ENCODE measurements at regions not wholly inside any gene's neighbourhood (a gene's known extent, or its start where the extent isn't known, plus 50 kb on each side); places are given as distances from the start of the nearest gene placed in this dataset.

DNA sequence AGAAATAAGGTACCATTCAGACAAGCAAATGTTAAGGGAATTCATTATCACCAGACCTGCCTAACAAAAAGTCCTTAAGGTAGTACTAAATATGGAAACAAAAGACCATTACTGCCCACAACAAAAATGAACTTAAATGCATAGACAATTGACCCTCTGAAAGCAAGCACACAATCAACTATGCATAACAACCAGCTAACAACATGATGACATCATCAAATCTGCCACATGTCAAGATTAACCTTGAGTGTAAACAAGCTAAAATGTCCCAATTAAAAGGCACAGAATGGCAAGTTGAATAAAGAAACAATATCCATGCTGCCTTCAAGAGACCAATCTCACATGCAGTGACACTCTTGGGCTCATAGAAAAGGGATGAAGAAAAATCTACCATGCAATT lies 160.7 kb upstream of the CPXCR1 start:
- Histone ChIP-seq H3K4me2 (ENCODE audit: insufficient read depth, low read length) (no peak overlapping the region), H2AFZ (ENCODE audit: low read length) (no peak overlapping the region), H3K27ac (ENCODE audit: low read depth, low read length) (no peak overlapping the region), H4K20me1 (ENCODE audit: insufficient read depth, low read length) (no peaks in the 10 kb centered on the region), H3K79me2 (ENCODE audit: insufficient read depth, low read length) (no peaks in the 10 kb centered on the region), H3K27me3 (ENCODE audit: insufficient read depth, low read length) (no peaks in the 10 kb centered on the region), H3K4me3 (ENCODE audit: insufficient read depth, low read length) (no peak overlapping the region), H3K36me3 (ENCODE audit: insufficient read depth, low read length) (no peaks in the 10 kb centered on the region), H3K9me3 (ENCODE audit: low read depth, low read length) (peaks cover 5% of the 10 kb centered on the region), H3K4me1 (ENCODE audit: insufficient read depth, low read length) (no peaks in the 10 kb centered on the region)
- TF ChIP-seq, protein P1, sequence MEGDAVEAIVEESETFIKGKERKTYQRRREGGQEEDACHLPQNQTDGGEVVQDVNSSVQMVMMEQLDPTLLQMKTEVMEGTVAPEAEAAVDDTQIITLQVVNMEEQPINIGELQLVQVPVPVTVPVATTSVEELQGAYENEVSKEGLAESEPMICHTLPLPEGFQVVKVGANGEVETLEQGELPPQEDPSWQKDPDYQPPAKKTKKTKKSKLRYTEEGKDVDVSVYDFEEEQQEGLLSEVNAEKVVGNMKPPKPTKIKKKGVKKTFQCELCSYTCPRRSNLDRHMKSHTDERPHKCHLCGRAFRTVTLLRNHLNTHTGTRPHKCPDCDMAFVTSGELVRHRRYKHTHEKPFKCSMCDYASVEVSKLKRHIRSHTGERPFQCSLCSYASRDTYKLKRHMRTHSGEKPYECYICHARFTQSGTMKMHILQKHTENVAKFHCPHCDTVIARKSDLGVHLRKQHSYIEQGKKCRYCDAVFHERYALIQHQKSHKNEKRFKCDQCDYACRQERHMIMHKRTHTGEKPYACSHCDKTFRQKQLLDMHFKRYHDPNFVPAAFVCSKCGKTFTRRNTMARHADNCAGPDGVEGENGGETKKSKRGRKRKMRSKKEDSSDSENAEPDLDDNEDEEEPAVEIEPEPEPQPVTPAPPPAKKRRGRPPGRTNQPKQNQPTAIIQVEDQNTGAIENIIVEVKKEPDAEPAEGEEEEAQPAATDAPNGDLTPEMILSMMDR (IDR thresholded peaks at IDR 0.05; ENCODE audit: extremely low read depth, low read depth, low read length) = no peak
- DNase-seq (ENCODE audit: insufficient read length, low spot score, missing footprints) = no peak

DNA sequence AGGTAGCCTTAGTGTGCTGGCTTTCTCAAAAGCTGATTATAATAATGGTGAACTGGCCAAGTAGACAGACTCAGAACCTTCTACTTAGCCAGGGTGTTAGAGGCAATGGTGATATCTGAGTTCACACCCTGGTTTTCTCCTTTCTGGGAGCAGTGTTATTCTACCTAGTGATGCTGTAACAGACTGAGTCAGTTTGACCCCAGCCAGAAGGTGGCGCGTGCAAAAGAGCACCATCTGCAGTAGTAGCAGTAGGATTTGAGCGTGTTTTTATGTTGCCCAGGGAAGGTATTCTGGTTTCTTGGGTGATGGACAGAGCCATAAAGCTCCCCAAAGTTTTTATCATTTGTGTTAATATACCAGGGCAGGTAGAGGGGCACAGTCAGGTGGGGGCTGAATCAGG lies 143.8 kb upstream of the CPXCR1 start:
- no peaks in the 10 kb centered on the region for H4K20me1 ChIP-seq (ENCODE audit: insufficient read depth, low read length)
- no peaks in the 10 kb centered on the region for H3K79me2 ChIP-seq (ENCODE audit: insufficient read depth, low read length)
- no peaks in the 10 kb centered on the region for H3K4me1 ChIP-seq (ENCODE audit: insufficient read depth, low read length)
- H3K36me3 ChIP-seq (ENCODE audit: insufficient read depth, low read length) = no peaks in the 10 kb centered on the region
- no peak overlapping the region for H3K27ac ChIP-seq (ENCODE audit: low read depth, low read length)
- no peaks in the 10 kb centered on the region for H3K9me3 ChIP-seq (ENCODE audit: low read depth, low read length)
- no peak overlapping the region for H3K4me3 ChIP-seq (ENCODE audit: insufficient read depth, low read length)
- DNase-seq (ENCODE audit: insufficient read length, low spot score, missing footprints) = no peak
- H3K4me2 ChIP-seq (ENCODE audit: insufficient read depth, low read length) = no peak overlapping the region
- H2AFZ ChIP-seq (ENCODE audit: low read length) = no peak overlapping the region
- TF ChIP-seq, protein P1 (IDR thresholded peaks at IDR 0.05; ENCODE audit: extremely low read depth, low read depth, low read length) = no peak
- H3K27me3 ChIP-seq (ENCODE audit: insufficient read depth, low read length) = no peaks in the 10 kb centered on the region

DNA sequence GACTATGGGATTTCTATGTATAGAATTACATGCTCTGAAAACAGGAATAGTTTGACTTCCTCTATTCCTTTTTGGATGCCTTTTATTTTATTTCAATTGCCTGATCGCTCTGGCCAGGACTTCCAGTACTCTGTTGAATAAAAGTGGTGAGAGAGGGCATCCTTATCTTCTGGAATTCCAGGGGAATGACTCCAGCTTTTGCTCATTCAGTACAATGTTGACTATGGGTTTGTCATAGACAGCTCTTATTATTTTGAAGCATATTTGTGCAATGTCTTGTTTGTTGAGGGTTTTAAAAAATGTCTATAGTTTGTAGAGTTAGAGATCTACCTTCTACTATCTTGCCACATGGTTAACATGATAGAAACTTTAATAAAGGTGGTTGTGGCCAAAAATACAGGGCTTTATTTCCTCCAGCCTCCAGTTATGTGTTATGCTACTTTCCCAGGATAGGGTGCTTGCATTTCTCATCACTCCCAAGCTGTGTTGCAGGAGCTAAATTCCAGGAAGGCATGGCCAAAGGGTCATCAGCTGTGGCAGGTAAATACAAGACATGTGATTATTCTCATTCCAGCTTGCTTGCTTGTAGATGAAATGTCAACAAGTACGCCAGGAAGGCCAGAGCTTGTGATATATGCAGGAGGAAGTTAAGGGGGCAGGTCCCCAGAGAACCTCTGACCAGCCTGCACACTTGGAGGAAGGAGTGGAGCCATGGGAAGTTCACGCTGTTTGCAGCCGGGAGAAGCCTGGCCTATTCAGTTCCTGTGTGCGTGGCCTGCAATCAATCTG lies 142.4 kb upstream of the CPXCR1 start:
- no peak overlapping the region for H3K4me3 ChIP-seq (ENCODE audit: insufficient read depth, low read length)
- H3K79me2 ChIP-seq (ENCODE audit: insufficient read depth, low read length) = no peaks in the 10 kb centered on the region
- no peak overlapping the region for H2AFZ ChIP-seq (ENCODE audit: low read length)
- H3K36me3 ChIP-seq (ENCODE audit: insufficient read depth, low read length) = no peaks in the 10 kb centered on the region
- no peak overlapping the region for H3K27ac ChIP-seq (ENCODE audit: low read depth, low read length)
- no peaks in the 10 kb centered on the region for H3K27me3 ChIP-seq (ENCODE audit: insufficient read depth, low read length)
- no peaks in the 10 kb centered on the region for H3K4me1 ChIP-seq (ENCODE audit: insufficient read depth, low read length)
- DNase-seq (ENCODE audit: insufficient read length, low spot score, missing footprints) = no peak
- TF ChIP-seq, protein P1 (IDR thresholded peaks at IDR 0.05; ENCODE audit: extremely low read depth, low read depth, low read length) = no peak
- no peaks in the 10 kb centered on the region for H4K20me1 ChIP-seq (ENCODE audit: insufficient read depth, low read length)
- H3K9me3 ChIP-seq (ENCODE audit: low read depth, low read length) = no peaks in the 10 kb centered on the region
- H3K4me2 ChIP-seq (ENCODE audit: insufficient read depth, low read length) = no peak overlapping the region

DNA sequence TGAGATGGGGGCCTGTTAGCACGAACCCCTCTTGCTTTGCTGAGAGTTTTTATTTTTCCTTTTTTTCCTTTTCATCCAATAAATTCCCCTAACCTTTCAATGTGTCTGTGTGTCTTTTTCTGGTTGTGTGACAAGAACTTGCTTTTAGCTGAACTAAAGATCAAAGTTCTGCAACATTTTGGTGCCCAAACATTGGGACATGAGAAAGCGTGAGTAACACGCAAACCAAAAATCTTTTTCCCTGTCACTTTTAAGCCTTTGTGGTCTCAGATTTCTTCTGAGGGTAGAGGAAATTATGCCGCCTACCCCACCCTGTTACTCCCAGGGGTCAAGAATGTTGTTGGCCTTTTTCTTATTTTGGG lies 141.8 kb upstream of the CPXCR1 start:
- Histone ChIP-seq H3K27ac (ENCODE audit: low read depth, low read length) (no peak overlapping the region), H3K36me3 (ENCODE audit: insufficient read depth, low read length) (no peaks in the 10 kb centered on the region), H3K79me2 (ENCODE audit: insufficient read depth, low read length) (no peaks in the 10 kb centered on the region), H3K4me2 (ENCODE audit: insufficient read depth, low read length) (no peak overlapping the region), H3K27me3 (ENCODE audit: insufficient read depth, low read length) (no peaks in the 10 kb centered on the region), H4K20me1 (ENCODE audit: insufficient read depth, low read length) (no peaks in the 10 kb centered on the region), H3K9me3 (ENCODE audit: low read depth, low read length) (no peaks in the 10 kb centered on the region), H2AFZ (ENCODE audit: low read length) (no peak overlapping the region), H3K4me1 (ENCODE audit: insufficient read depth, low read length) (no peaks in the 10 kb centered on the region), H3K4me3 (ENCODE audit: insufficient read depth, low read length) (no peak overlapping the region)
- no peak for DNase-seq (ENCODE audit: insufficient read length, low spot score, missing footprints)
- TF ChIP-seq, protein P1 (IDR thresholded peaks at IDR 0.05; ENCODE audit: extremely low read depth, low read depth, low read length) = no peak

All from osteoblast (primary cell).